Karpas-422 (cell line): ENCODE measurements at regions not wholly inside any gene's neighbourhood (a gene's known extent, or its start where the extent isn't known, plus 50 kb on each side); places are given as distances from the start of the nearest gene placed in this dataset.

Source experiments
- DNase-seq: peaks from one replicate; pipeline ENCODE4 v3.0.0-alpha.2; 2015
- H2AFZ ChIP-seq: fragments of 200-600 bp; sonication (generic); 2 replicates; pipeline ENCODE4 v1.6.1; 2014; ENCODE audit warnings: antibody characterized with exemption, low read length, mixed read lengths
- H3K27ac ChIP-seq: fragments of 200-600 bp; sonication (generic); 2 replicates; pipeline ENCODE4 v1.5.1; 2014; ENCODE audit warnings: mild to moderate bottlenecking, low read length, moderate library complexity
- H3K27me3 ChIP-seq: fragments of 200-600 bp; sonication (generic); 2 replicates; pipeline ENCODE4 v1.6.1; 2014; ENCODE audit warnings: low read length, mixed read lengths
- H3K36me3 ChIP-seq: fragments of 200-600 bp; sonication (generic); 2 replicates; pipeline ENCODE4 v1.6.1; 2014; ENCODE audit warnings: low read length, mixed read lengths; ENCODE audit not compliant: insufficient read depth
- H3K4me1 ChIP-seq: fragments of 200-600 bp; sonication (generic); 2 replicates; pipeline ENCODE4 v1.6.1; 2014; ENCODE audit warnings: mild to moderate bottlenecking, low read length, mixed read lengths
- H3K4me2 ChIP-seq: fragments of 200-600 bp; sonication (generic); 2 replicates; pipeline ENCODE4 v1.6.1; 2014; ENCODE audit warnings: low read length, low read depth, mild to moderate bottlenecking; ENCODE audit not compliant: poor library complexity, severe bottlenecking
- H3K4me3 ChIP-seq: fragments of 200-600 bp; sonication (generic); 2 replicates; pipeline ENCODE4 v1.5.1; 2014; ENCODE audit warnings: mild to moderate bottlenecking, antibody characterized with exemption, low read length, mixed read lengths
- H3K79me2 ChIP-seq: fragments of 200-600 bp; sonication (generic); 2 replicates; pipeline ENCODE4 v1.6.1; 2014; ENCODE audit warnings: mild to moderate bottlenecking, low read length, mixed read lengths
- H3K9ac ChIP-seq: fragments of 200-600 bp; sonication (generic); 2 replicates; pipeline ENCODE4 v1.6.0; 2014; ENCODE audit warnings: low read length
- H3K9me2 ChIP-seq: fragments of 200-600 bp; sonication (generic), shearing (Covaris generic); replicated peaks from 2 replicates; pipeline ENCODE4 v1.6.0; 2014; ENCODE audit warnings: mild to moderate bottlenecking, low read length, moderate library complexity; ENCODE audit not compliant: insufficient read depth
- H3K9me3 ChIP-seq: fragments of 300-700, 200-600 bp; sonication (generic); 2 replicates; pipeline ENCODE4 v1.6.1; 2014; ENCODE audit warnings: low read length, mixed read lengths
- H4K20me1 ChIP-seq: fragments of 200-600 bp; sonication (generic); 2 replicates; pipeline ENCODE4 v1.6.1; 2014; ENCODE audit warnings: mild to moderate bottlenecking, antibody characterized with exemption, low read length, low read depth; ENCODE audit not compliant: insufficient read depth

DNA sequence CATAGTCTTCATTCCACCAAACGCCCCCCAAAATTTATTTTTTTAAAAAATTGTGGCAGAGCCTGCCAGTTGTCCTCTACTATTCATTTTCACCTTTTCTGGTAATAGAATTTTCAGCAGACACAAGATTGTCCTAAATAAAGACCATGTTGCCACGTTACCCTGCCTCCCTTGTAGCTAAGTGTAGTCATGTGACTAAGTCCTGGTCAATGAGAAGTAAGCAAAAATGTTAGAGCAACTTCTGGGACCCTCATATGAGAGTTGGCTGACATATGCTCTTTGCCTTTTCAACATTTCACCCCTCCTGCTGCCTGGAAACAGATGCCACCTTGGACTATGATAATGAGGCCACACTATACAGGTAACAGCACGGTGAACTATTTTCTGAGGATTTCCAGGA, 203.1 kb downstream of the PIK3R1 start:
- H3K4me3 ChIP-seq, result no peak overlapping the region
- H3K4me2 ChIP-seq, result no peak overlapping the region
- H2AFZ ChIP-seq, result no peak overlapping the region
- no peaks in the 10 kb centered on the region for H3K9me2 ChIP-seq
- H3K9me3 ChIP-seq, result no peaks in the 10 kb centered on the region
- H3K79me2 ChIP-seq, result no peaks in the 10 kb centered on the region
- no peaks in the 10 kb centered on the region for H3K36me3 ChIP-seq
- no peaks in the 10 kb centered on the region for H3K27me3 ChIP-seq
- DNase-seq, result no peak
- H3K4me1 ChIP-seq, result no peaks in the 10 kb centered on the region
- no peaks in the 10 kb centered on the region for H4K20me1 ChIP-seq
- H3K27ac ChIP-seq, result no peak overlapping the region
- H3K9ac ChIP-seq, result no peak overlapping the region

DNA sequence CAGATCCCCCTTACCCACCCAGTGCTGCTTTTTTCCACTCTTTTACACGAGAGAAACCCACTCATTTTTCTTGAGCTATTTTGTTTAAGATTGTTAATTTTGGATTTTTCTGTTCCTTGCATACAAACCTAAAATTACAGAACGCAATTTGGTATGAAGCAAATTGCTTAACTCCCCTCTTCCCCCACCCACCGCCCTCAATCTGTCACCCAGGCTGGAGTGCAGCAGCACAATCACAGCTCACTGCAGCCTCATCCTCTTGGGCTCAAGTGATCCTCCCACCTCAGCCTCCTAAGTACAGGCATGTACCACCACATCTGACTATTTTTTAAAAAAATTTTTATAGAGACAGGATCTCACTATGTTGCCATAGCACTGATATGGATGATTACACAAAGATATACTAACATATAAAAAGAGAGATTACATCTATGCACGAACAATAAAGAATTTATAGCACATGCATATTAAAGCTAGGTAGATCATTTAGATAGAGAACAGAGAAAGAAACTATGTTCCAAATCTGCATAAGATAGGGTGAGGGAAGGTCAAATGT, 203.6 kb downstream of the PIK3R1 start:
- Histone ChIP-seq H4K20me1 (no peaks in the 10 kb centered on the region), H3K9me2 (no peaks in the 10 kb centered on the region), H3K27me3 (no peaks in the 10 kb centered on the region), H3K4me1 (no peaks in the 10 kb centered on the region), H3K79me2 (no peaks in the 10 kb centered on the region), H3K9me3 (no peaks in the 10 kb centered on the region), H2AFZ (no peak overlapping the region), H3K4me2 (no peak overlapping the region), H3K9ac (no peak overlapping the region), H3K27ac (no peak overlapping the region), H3K4me3 (no peak overlapping the region), H3K36me3 (no peaks in the 10 kb centered on the region)
- DNase-seq, result no peak

DNA sequence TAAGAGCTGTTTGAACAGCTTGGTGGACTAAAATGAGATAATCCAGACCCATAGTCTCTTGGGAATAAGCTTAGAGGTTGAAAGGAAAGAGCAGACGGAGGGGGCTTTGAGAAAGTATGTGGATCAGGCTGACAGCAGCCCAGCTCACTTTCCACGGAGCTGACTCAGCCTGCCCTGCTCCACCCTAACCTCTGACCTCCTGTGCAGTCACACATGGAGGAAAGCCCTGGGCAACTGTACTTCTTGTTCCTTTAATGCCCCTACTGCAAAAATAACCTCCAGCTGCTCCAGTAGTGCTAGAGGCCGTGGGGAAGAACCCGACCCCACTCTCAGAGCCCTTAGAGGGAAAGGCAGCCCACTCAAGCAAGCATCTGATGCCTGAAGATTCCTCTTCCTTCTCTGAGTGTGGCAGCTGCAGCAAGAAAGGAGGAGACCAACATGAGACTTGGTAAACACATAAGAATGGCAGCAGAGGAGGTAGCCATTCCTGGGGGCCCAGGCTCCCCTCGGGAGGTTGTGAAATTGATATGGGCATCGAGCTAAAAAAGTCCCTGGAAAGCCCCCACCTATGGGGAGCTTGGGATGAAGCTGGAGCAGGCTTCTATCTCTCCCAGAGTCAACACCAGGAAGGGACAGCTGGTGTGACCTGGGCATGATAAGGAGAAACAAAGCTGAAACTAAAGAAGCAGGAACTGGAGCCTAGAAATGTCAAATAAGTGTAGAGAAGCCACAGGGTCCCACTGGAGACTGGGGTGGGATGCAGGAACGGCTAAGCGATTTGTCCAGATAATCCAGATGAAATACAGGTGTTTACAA, 204.3 kb downstream of the PIK3R1 start:
- no peaks in the 10 kb centered on the region for H4K20me1 ChIP-seq
- no peaks in the 10 kb centered on the region for H3K79me2 ChIP-seq
- H3K4me1 ChIP-seq, result no peaks in the 10 kb centered on the region
- H3K9ac ChIP-seq, result no peak overlapping the region
- H2AFZ ChIP-seq, result no peak overlapping the region
- no peak overlapping the region for H3K4me3 ChIP-seq
- H3K9me3 ChIP-seq, result no peaks in the 10 kb centered on the region
- no peak for DNase-seq
- H3K27me3 ChIP-seq, result no peaks in the 10 kb centered on the region
- H3K4me2 ChIP-seq, result no peak overlapping the region
- H3K27ac ChIP-seq, result no peak overlapping the region
- H3K9me2 ChIP-seq, result no peaks in the 10 kb centered on the region
- no peaks in the 10 kb centered on the region for H3K36me3 ChIP-seq

DNA sequence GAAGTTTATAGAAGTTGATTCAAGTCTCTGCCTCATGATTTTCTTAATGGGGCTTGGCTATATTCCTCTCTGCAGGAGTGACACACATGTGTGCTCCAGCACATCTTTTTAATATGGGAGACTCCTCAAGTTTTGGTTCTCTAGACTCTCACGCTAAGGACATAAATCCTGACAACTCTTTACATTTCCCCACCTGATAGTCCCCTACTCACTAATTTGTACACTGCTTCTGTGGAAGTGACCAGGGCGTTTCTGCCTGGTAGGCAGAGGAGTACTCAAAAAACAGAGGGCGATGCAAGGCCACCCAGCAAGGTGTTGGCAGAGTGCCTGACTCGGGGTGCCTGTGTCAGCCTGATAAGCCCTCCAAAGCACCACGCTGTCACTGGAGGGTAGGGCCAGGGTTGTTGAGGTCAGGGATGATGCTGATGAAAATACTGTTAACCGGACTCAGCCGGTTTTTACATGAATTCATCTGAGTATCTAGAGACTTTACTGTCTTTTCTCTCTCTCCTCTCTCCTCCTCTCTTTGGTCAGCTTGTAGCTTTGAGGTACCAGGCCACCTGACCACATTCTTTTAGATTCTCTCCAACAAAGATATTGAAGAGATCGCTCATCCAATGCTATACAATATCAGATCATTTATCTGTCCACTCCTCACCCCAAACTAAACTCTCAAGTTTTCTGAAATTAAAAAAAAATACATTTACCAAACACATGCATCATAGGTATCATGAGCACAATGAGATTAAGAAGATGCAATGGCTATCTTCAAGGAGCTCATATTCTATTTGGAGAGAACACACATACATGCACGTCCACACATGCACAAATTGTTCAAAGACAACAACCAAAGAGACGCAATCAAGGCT, 205.2 kb downstream of the PIK3R1 start:
- Histone ChIP-seq H3K27ac (no peak overlapping the region), H3K79me2 (no peaks in the 10 kb centered on the region), H4K20me1 (no peaks in the 10 kb centered on the region), H3K4me3 (no peak overlapping the region), H3K4me1 (no peaks in the 10 kb centered on the region), H3K4me2 (no peak overlapping the region), H3K36me3 (no peaks in the 10 kb centered on the region), H3K9me2 (no peaks in the 10 kb centered on the region), H3K9me3 (no peaks in the 10 kb centered on the region), H3K27me3 (no peaks in the 10 kb centered on the region), H2AFZ (no peak overlapping the region), H3K9ac (no peak overlapping the region)
- no peak for DNase-seq

DNA sequence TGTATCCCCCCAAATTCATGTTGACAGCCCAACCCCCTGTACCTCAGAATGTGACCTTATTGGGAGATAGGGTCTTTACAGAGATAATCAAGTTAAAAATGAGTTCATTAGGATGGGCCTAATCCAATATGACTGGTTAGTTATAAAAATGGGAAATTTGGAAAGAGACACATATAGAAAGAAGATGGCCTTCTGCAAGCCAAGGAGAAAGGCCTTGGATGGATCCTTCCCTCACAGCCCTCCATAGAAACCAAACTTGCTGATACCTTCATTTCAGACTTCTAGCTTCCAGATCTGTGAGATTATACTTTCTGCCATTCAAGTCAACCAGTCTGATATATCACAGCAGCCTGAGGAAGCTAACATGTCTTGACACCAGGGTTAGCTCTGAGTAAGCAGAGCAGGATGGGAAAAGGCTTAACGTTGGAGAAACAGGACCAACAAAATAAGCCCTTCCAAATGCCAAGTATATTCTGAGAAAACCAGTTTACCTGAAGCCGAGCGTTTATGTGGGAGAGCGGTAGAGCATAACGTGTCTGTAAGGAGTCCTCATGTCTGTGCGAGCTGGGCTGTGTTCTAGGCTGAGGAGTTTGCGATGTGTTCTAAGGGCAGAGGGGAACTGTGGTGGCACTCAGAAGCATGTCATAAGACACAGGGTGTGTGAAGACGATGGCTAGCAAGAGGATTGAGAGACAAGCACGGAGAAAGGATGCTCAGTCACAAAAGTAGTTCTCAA, 206.1 kb downstream of the PIK3R1 start:
- Histone ChIP-seq H4K20me1 (no peaks in the 10 kb centered on the region), H3K9me2 (no peaks in the 10 kb centered on the region), H3K4me3 (no peak overlapping the region), H3K9ac (no peak overlapping the region), H3K27ac (no peak overlapping the region), H3K36me3 (no peaks in the 10 kb centered on the region), H3K27me3 (no peaks in the 10 kb centered on the region), H3K4me1 (no peaks in the 10 kb centered on the region), H3K79me2 (no peaks in the 10 kb centered on the region), H3K4me2 (no peak overlapping the region), H2AFZ (no peak overlapping the region), H3K9me3 (no peaks in the 10 kb centered on the region)
- no peak for DNase-seq

DNA sequence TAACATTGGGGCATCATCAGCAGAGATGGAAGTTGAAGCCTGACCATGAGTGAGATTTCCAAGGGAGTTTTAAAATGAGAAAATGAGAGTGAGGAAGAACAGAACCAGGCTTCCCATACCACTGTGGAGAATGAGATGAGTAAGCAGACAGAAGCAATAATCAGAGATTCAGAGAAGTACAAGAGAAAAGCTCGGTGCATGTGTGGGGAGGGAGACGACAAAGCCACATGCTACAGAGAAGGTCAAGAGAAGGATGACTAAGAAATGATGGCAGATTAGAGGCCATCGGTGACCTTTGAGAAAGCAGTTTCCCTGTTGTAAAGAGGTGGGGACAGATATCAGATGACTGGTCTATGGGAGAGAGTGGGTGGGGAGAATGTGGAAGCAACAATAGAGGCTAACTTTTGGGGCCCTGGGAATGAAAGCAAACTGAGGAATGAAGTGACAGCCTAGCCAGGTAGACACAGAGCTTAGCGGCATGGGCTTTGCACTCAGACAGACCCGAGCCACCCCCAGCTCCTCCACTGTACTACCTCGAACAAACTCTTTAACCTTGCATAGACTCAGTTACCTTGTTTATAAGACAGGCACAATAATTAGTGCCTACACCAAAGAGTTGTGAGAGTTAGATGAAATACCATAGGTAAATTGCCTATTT, 207.7 kb downstream of the PIK3R1 start:
- Histone ChIP-seq H3K27ac (no peak overlapping the region), H3K4me2 (no peak overlapping the region), H3K9me3 (no peaks in the 10 kb centered on the region), H3K36me3 (no peaks in the 10 kb centered on the region), H3K4me3 (no peak overlapping the region), H3K4me1 (no peaks in the 10 kb centered on the region), H3K9ac (no peak overlapping the region), H2AFZ (no peak overlapping the region), H3K27me3 (no peaks in the 10 kb centered on the region), H4K20me1 (no peaks in the 10 kb centered on the region), H3K79me2 (no peaks in the 10 kb centered on the region), H3K9me2 (no peaks in the 10 kb centered on the region)
- DNase-seq, result no peak

DNA sequence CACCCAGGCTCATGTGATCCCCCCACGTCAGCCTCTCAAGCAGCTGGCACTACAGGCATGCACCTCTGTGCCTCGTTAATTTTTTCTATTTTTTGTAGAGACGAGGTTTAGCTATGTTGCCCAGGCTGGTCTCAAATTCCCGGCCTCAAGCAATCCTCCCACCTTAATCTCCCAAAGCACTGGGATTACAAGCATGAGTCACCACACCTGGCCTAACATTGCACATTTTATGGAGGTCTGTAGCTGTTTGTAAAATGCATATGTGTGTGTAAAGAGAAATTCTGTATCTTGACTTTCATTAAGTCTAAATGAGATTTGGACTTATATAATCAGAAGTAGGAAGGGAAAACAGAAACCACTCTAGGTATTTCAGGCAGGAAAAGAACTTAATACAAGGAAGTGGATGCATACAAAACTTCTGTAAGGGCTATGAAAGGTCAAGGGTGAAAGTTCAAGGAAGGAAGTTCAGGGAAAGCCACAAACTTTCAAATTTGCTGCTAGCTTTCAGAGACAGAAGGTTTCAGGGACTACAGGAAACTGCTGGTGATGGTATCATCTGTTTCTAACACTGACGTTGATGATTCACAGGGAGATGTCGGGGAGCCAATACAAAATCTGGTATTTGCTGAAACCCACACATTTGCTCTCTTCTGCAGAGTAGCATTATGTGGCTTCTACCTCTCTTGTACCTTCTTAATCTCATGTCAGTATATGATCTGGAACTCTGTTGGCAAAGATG, 209.4 kb downstream of the PIK3R1 start:
- no peak for DNase-seq
- no peaks in the 10 kb centered on the region for H3K79me2 ChIP-seq
- H3K9me2 ChIP-seq, result no peaks in the 10 kb centered on the region
- H3K27me3 ChIP-seq, result no peaks in the 10 kb centered on the region
- no peaks in the 10 kb centered on the region for H3K9me3 ChIP-seq
- H3K9ac ChIP-seq, result no peak overlapping the region
- H3K27ac ChIP-seq, result no peak overlapping the region
- no peak overlapping the region for H2AFZ ChIP-seq
- no peaks in the 10 kb centered on the region for H3K36me3 ChIP-seq
- no peak overlapping the region for H3K4me3 ChIP-seq
- no peaks in the 10 kb centered on the region for H4K20me1 ChIP-seq
- H3K4me1 ChIP-seq, result no peaks in the 10 kb centered on the region
- no peak overlapping the region for H3K4me2 ChIP-seq
